SK-N-MC (cell line): ENCODE measurements at regions not wholly inside any gene's neighbourhood (a gene's known extent, or its start where the extent isn't known, plus 50 kb on each side); places are given as distances from the start of the nearest gene placed in this dataset.

Experiments
- DNase-seq: peaks from one replicate; pipeline ENCODE4 v3.0.0-alpha.2; 2011; ENCODE audit warnings: low read depth, low spot score
- H3K27ac ChIP-seq: fragments of 200-600 bp; sonication (generic); 2 replicates; pipeline ENCODE4 v1.5.1; 2016; ENCODE audit warnings: mixed run types
- H3K36me3 ChIP-seq: fragments of 200-600 bp; sonication (generic); 2 replicates; pipeline ENCODE4 v1.6.1; 2017; ENCODE audit warnings: antibody characterized with exemption, low read length, mixed read lengths; ENCODE audit not compliant: insufficient read depth
- H3K4me3 ChIP-seq: fragments of 200-600 bp; sonication (generic); 2 replicates; pipeline ENCODE4 v1.5.1; 2016
- H3K9ac ChIP-seq: fragments of 200-600 bp; sonication (generic); 2 replicates; pipeline ENCODE4 v1.8.0; 2017; ENCODE audit warnings: mixed run types, mixed read lengths; ENCODE audit not compliant: insufficient read length
- H3K9me3 ChIP-seq: fragments of 200-600 bp; sonication (generic); 2 replicates; pipeline ENCODE4 v1.6.1; 2017; ENCODE audit warnings: low read depth, mild to moderate bottlenecking, antibody characterized with exemption, low read length, moderate library complexity, mixed read lengths
- EZH2 ChIP-seq: fragments of 200-600 bp; sonication (generic); IDR thresholded peaks from one replicate; pipeline ENCODE4 v1.6.1; 2017; ENCODE audit warnings: antibody characterized with exemption
- FOXP2 ChIP-seq: optimal IDR thresholded peaks from 2 replicates; pipeline ENCODE3; 2011; ENCODE audit warnings: mild to moderate bottlenecking, moderate library complexity; ENCODE audit not compliant: insufficient read depth; ENCODE audit errors: extremely low read length, control extremely low read depth
- POLR2AphosphoS5 ChIP-seq: IDR thresholded peaks from 2 replicates; pipeline ENCODE4 v1.6.1; 2012; ENCODE audit warnings: mild to moderate bottlenecking, low read depth, low read length, borderline replicate concordance

GRCh38 chr5:54702470-54702869 lies 184.9 kb downstream of the SNX18 start:
- H3K9ac ChIP-seq: no peak overlapping the region
- no peak for DNase-seq

GRCh38 chr5:54700986-54701578 lies 183.5 kb downstream of the SNX18 start:
- Histone ChIP-seq H3K27ac (no peak overlapping the region), H3K9ac (no peak overlapping the region), H3K9me3 (no peaks in the 10 kb centered on the region), H3K4me3 (no peak overlapping the region), H3K36me3 (no peaks in the 10 kb centered on the region)
- TF ChIP-seq EZH2 (no peak), POLR2AphosphoS5 (no peak), FOXP2 (no peak)
- no peak for DNase-seq

More at GRCh38 chr5:54702470-54702869, 184.9 kb downstream of the SNX18 start:
- TF ChIP-seq POLR2AphosphoS5: peak; percentile 28; the same call in 1 of the 2 replicates
- TF ChIP-seq FOXP2: no peak
- Histone ChIP-seq H3K36me3 (no peaks in the 10 kb centered on the region), H3K9me3 (no peaks in the 10 kb centered on the region), H3K27ac (no peak overlapping the region), H3K4me3 (0 out of 2 replicates have a peak overlapping the region, but pooled peaks have one; percentile 15)

GRCh38 chr5:54696931-54697330 lies 179.4 kb downstream of the SNX18 start:
- no peak for DNase-seq
- H3K9me3 ChIP-seq: no peaks in the 10 kb centered on the region
- H3K9ac ChIP-seq: peak overlapping the region; percentile 29
- H3K4me3 ChIP-seq: peak overlapping the region; percentile 39
- H3K27ac ChIP-seq: peak overlapping the region; percentile 63
- TF ChIP-seq EZH2 (no peak), POLR2AphosphoS5 (no peak), FOXP2 (no peak)
- no peaks in the 10 kb centered on the region for H3K36me3 ChIP-seq

GRCh38 chr5:54696346-54696745 lies 178.8 kb downstream of the SNX18 start:
- peak; percentile 28 for DNase-seq
- Histone ChIP-seq H3K9me3 (no peaks in the 10 kb centered on the region), H3K36me3 (no peaks in the 10 kb centered on the region), H3K4me3 (peak overlapping the region; percentile 39), H3K9ac (no peak overlapping the region), H3K27ac (peak overlapping the region; percentile 63)
- no peak for TF ChIP-seq EZH2
- no peak for TF ChIP-seq POLR2AphosphoS5
- TF ChIP-seq FOXP2: no peak

GRCh38 chr5:54695198-54695966 lies 177.8 kb downstream of the SNX18 start:
- H3K9me3 ChIP-seq: no peaks in the 10 kb centered on the region
- no peaks in the 10 kb centered on the region for H3K36me3 ChIP-seq
- no peak for TF ChIP-seq EZH2
- no peak for TF ChIP-seq POLR2AphosphoS5
- no peak for TF ChIP-seq FOXP2
- no peak for DNase-seq
- H3K9ac ChIP-seq: no peak overlapping the region
- no peak overlapping the region for H3K27ac ChIP-seq
- H3K4me3 ChIP-seq: no peak overlapping the region

- DNase-seq: no peak
- Histone ChIP-seq H3K36me3 (no peaks in the 10 kb centered on the region), H3K27ac (no peak overlapping the region), H3K9ac (no peak overlapping the region), H3K4me3 (no peak overlapping the region), H3K9me3 (no peaks in the 10 kb centered on the region)
- TF ChIP-seq POLR2AphosphoS5 (no peak), EZH2 (no peak), FOXP2 (no peak)
Measured at GRCh38 chr5:54693936-54694657, 176.5 kb downstream of the SNX18 start.

GRCh38 chr5:54692631-54693030 lies 175.1 kb downstream of the SNX18 start:
- H3K9ac ChIP-seq: no peak overlapping the region

GRCh38 chr5:54691656-54692055 lies 174.1 kb downstream of the SNX18 start:
- Histone ChIP-seq H3K27ac (no peak overlapping the region), H3K9me3 (no peaks in the 10 kb centered on the region), H3K36me3 (no peaks in the 10 kb centered on the region), H3K9ac (no peak overlapping the region), H3K4me3 (no peak overlapping the region)
- TF ChIP-seq EZH2 (no peak), POLR2AphosphoS5 (no peak), FOXP2 (no peak)
- no peak for DNase-seq

More at GRCh38 chr5:54692631-54693030, 175.1 kb downstream of the SNX18 start:
- no peak for TF ChIP-seq POLR2AphosphoS5
- Histone ChIP-seq H3K36me3 (no peaks in the 10 kb centered on the region), H3K9me3 (no peaks in the 10 kb centered on the region), H3K4me3 (no peak overlapping the region), H3K27ac (no peak overlapping the region)
- no peak for DNase-seq
